Pons (tissue), 1 donor: ENCODE measurements at regions not wholly inside any gene's neighbourhood (a gene's known extent, or its start where the extent isn't known, plus 50 kb on each side); places are given as distances from the start of the nearest gene placed in this dataset.
A peak's percentile ranks its signal among the peaks of the same experiment; 100 is the strongest.
"Not testable (repeated sequence)": the region's sequence is repeated elsewhere in the genome, so short reads cannot be mapped to it uniquely, and the experiment has no call there.

ENCODE experiments used
- DNase-seq: peaks from one replicate; pipeline ENCODE4 v3.0.0-alpha.2; 2016; ENCODE audit warnings: low spot score

GRCh38 chr19:31529121-31529520, 179.9 kb upstream of the TSHZ3 start:
- DNase-seq, result no peak

GRCh38 chr19:31530781-31531180, 181.5 kb upstream of the TSHZ3 start:
- DNase-seq, result no peak

GRCh38 chr19:31531326-31531725, 182.1 kb upstream of the TSHZ3 start:
- no peak for DNase-seq

GRCh38 chr19:31532034-31532433, 182.8 kb upstream of the TSHZ3 start:
- no peak for DNase-seq

- DNase-seq, result no peak
Observed at GRCh38 chr19:31533114-31533513, 183.9 kb upstream of the TSHZ3 start.

GRCh38 chr19:31534231-31534630, 185.0 kb upstream of the TSHZ3 start:
- DNase-seq, result no peak

- DNase-seq, result no peak
Observed at GRCh38 chr19:31534786-31535657, 185.8 kb upstream of the TSHZ3 start.

- no peak for DNase-seq
Observed at GRCh38 chr19:31535691-31536460, 186.6 kb upstream of the TSHZ3 start.

- DNase-seq, result no peak
Observed at GRCh38 chr19:31537136-31537535, 187.9 kb upstream of the TSHZ3 start.

GRCh38 chr19:31537902-31538301, 188.7 kb upstream of the TSHZ3 start:
- not testable (repeated sequence) for DNase-seq

GRCh38 chr19:31538879-31539278, 189.6 kb upstream of the TSHZ3 start:
- no peak for DNase-seq

GRCh38 chr19:31539386-31539785, 190.2 kb upstream of the TSHZ3 start:
- no peak for DNase-seq

GRCh38 chr19:31541396-31541795, 192.2 kb upstream of the TSHZ3 start:
- DNase-seq, result no peak

- DNase-seq, result no peak
Observed at GRCh38 chr19:31543456-31543855, 194.2 kb upstream of the TSHZ3 start.

- no peak for DNase-seq
Observed at GRCh38 chr19:31545777-31546176, 196.5 kb upstream of the TSHZ3 start.

- no peak for DNase-seq
Observed at GRCh38 chr19:31546205-31546960, 197.1 kb upstream of the TSHZ3 start.

- peak; percentile 9 for DNase-seq
Observed at GRCh38 chr19:31548941-31549340, 199.7 kb upstream of the TSHZ3 start.

- DNase-seq, result no peak
Observed at GRCh38 chr19:31553112-31553845, 204.0 kb upstream of the TSHZ3 start.

- no peak for DNase-seq
Observed at GRCh38 chr19:31553846-31554215, 204.6 kb upstream of the TSHZ3 start.

GRCh38 chr19:31554360-31554759, 205.1 kb upstream of the TSHZ3 start:
- no peak for DNase-seq

- DNase-seq, result no peak
Observed at GRCh38 chr19:31555634-31556215, 206.5 kb upstream of the TSHZ3 start.
